ENCODE measurements at regions not wholly inside any gene's neighbourhood (a gene's known extent, or its start where the extent isn't known, plus 50 kb on each side); places are given as distances from the start of the nearest gene placed in this dataset.

GRCh38 chr9:17970277-17970676 lies 391.4 kb downstream of the SH3GL2 start:
- no peaks in the 10 kb centered on the region for H3K4me1 Mint-ChIP-seq (ENCODE audit: low read depth, unreplicated experiment)
- H3K36me3 Mint-ChIP-seq (ENCODE audit: low read depth, unreplicated experiment): no peaks in the 10 kb centered on the region
- no peak overlapping the region for H3K27ac ChIP-seq (ENCODE audit: low read depth, low read length)
- H3K4me3 ChIP-seq (ENCODE audit: insufficient read depth, low read depth, low read length): no peak overlapping the region
- H2AFZ ChIP-seq (ENCODE audit: low read depth, low read length): no peak overlapping the region
- H3K4me1 ChIP-seq (ENCODE audit: insufficient read depth, low read length): no peaks in the 10 kb centered on the region
- H3K27me3 ChIP-seq (ENCODE audit: insufficient read depth, low read length): no peaks in the 10 kb centered on the region
- no peak overlapping the region for H3K4me3 Mint-ChIP-seq (ENCODE audit: unreplicated experiment)
- H3K79me2 ChIP-seq (ENCODE audit: insufficient read depth, low read length): no peaks in the 10 kb centered on the region
- H3K27me3 Mint-ChIP-seq (ENCODE audit: low read depth, unreplicated experiment): no peaks in the 10 kb centered on the region
- FAIRE-seq (no peak), DNase-seq (ENCODE audit: low read depth) (no peak)
- no peak overlapping the region for H3K27ac Mint-ChIP-seq (ENCODE audit: unreplicated experiment)
- H3K9ac ChIP-seq (ENCODE audit: low read length): no peak overlapping the region
- TF ChIP-seq EZH2 (IDR thresholded peaks at IDR 0.05; ENCODE audit: insufficient read depth, low read length): no peak
- no peak for TF ChIP-seq CTCF (IDR thresholded peaks at IDR 0.05; ENCODE audit: insufficient read depth, low read depth, low read length)
- no peaks in the 10 kb centered on the region for H4K20me1 ChIP-seq (ENCODE audit: insufficient read depth, low read length)
- H3K4me2 ChIP-seq (ENCODE audit: low read length): no peak overlapping the region
- H3K9me3 Mint-ChIP-seq (ENCODE audit: unreplicated experiment): no peaks in the 10 kb centered on the region
- no peaks in the 10 kb centered on the region for H3K9me3 ChIP-seq (ENCODE audit: insufficient read depth, low read depth, low read length)
- H3K36me3 ChIP-seq (ENCODE audit: insufficient read depth, low read length): no peaks in the 10 kb centered on the region

- H3K9me3 ChIP-seq (ENCODE audit: insufficient read depth, low read depth, low read length): no peaks in the 10 kb centered on the region
- H4K20me1 ChIP-seq (ENCODE audit: insufficient read depth, low read length): no peaks in the 10 kb centered on the region
- no peak for DNase-seq (ENCODE audit: low read depth)
- TF ChIP-seq EZH2 (IDR thresholded peaks at IDR 0.05; ENCODE audit: insufficient read depth, low read length): no peak
- TF ChIP-seq CTCF (IDR thresholded peaks at IDR 0.05; ENCODE audit: insufficient read depth, low read depth, low read length): no peak
- FAIRE-seq: no peak
- Mint-ChIP-seq H3K4me3 (ENCODE audit: unreplicated experiment) (no peak overlapping the region), H3K4me1 (ENCODE audit: low read depth, unreplicated experiment) (no peaks in the 10 kb centered on the region), H3K27me3 (ENCODE audit: low read depth, unreplicated experiment) (no peaks in the 10 kb centered on the region), H3K36me3 (ENCODE audit: low read depth, unreplicated experiment) (peaks cover 2% of the 10 kb centered on the region), H3K27ac (ENCODE audit: unreplicated experiment) (no peak overlapping the region), H3K9me3 (ENCODE audit: unreplicated experiment) (peaks cover 15% of the 10 kb centered on the region)
- H3K9ac ChIP-seq (ENCODE audit: low read length): no peak overlapping the region
- no peaks in the 10 kb centered on the region for H3K36me3 ChIP-seq (ENCODE audit: insufficient read depth, low read length)
- H2AFZ ChIP-seq (ENCODE audit: low read depth, low read length): no peak overlapping the region
- no peak overlapping the region for H3K27ac ChIP-seq (ENCODE audit: low read depth, low read length)
- no peaks in the 10 kb centered on the region for H3K4me1 ChIP-seq (ENCODE audit: insufficient read depth, low read length)
- H3K4me3 ChIP-seq (ENCODE audit: insufficient read depth, low read depth, low read length): no peak overlapping the region
- no peaks in the 10 kb centered on the region for H3K27me3 ChIP-seq (ENCODE audit: insufficient read depth, low read length)
- H3K79me2 ChIP-seq (ENCODE audit: insufficient read depth, low read length): no peaks in the 10 kb centered on the region
- H3K4me2 ChIP-seq (ENCODE audit: low read length): no peak overlapping the region
Measured at GRCh38 chr9:17978773-17979172, 399.9 kb downstream of the SH3GL2 start.

DNA sequence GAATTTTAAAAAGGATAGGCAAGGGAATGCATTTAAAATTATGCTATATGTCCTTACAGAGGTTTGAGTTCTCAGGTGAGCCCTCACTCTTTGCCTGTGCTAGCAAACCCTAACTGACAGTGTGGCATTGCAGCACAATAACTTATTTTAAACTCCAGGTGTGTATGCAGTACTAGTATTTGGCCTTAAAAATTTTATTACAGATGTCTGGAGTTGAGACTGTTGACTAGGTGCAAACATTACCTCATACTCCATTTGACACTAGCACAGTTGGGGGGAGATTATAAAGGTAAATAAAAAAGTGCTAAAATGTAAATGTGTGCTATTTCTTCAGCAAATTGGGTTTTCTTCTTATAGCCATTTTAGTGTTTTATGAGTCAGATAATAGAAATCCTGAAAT lies 407.7 kb downstream of the SH3GL2 start:
- H3K27me3 ChIP-seq (ENCODE audit: insufficient read depth, low read length): no peaks in the 10 kb centered on the region
- FAIRE-seq (no peak), DNase-seq (ENCODE audit: low read depth) (no peak)
- no peaks in the 10 kb centered on the region for H3K79me2 ChIP-seq (ENCODE audit: insufficient read depth, low read length)
- no peak overlapping the region for H2AFZ ChIP-seq (ENCODE audit: low read depth, low read length)
- H3K4me1 ChIP-seq (ENCODE audit: insufficient read depth, low read length): no peaks in the 10 kb centered on the region
- H3K4me2 ChIP-seq (ENCODE audit: low read length): no peak overlapping the region
- no peak overlapping the region for H3K27ac ChIP-seq (ENCODE audit: low read depth, low read length)
- no peak overlapping the region for H3K4me3 ChIP-seq (ENCODE audit: insufficient read depth, low read depth, low read length)
- Mint-ChIP-seq H3K36me3 (ENCODE audit: low read depth, unreplicated experiment) (no peaks in the 10 kb centered on the region), H3K27ac (ENCODE audit: unreplicated experiment) (no peak overlapping the region), H3K4me3 (ENCODE audit: unreplicated experiment) (no peak overlapping the region), H3K27me3 (ENCODE audit: low read depth, unreplicated experiment) (peaks cover 1% of the 10 kb centered on the region), H3K9me3 (ENCODE audit: unreplicated experiment) (peaks cover under 1% of the 10 kb centered on the region), H3K4me1 (ENCODE audit: low read depth, unreplicated experiment) (no peaks in the 10 kb centered on the region)
- H4K20me1 ChIP-seq (ENCODE audit: insufficient read depth, low read length): no peaks in the 10 kb centered on the region
- H3K9ac ChIP-seq (ENCODE audit: low read length): no peak overlapping the region
- no peaks in the 10 kb centered on the region for H3K36me3 ChIP-seq (ENCODE audit: insufficient read depth, low read length)
- H3K9me3 ChIP-seq (ENCODE audit: insufficient read depth, low read depth, low read length): no peaks in the 10 kb centered on the region
- TF ChIP-seq CTCF (IDR thresholded peaks at IDR 0.05; ENCODE audit: insufficient read depth, low read depth, low read length): no peak
- no peak for TF ChIP-seq EZH2 (IDR thresholded peaks at IDR 0.05; ENCODE audit: insufficient read depth, low read length)

Measured in astrocyte (in vitro differentiated cells and primary cell).